HG03457 (cell line): ENCODE measurements at regions not wholly inside any gene's neighbourhood (a gene's known extent, or its start where the extent isn't known, plus 50 kb on each side); places are given as distances from the start of the nearest gene placed in this dataset.

Source experiments
- ATAC-seq: cut with Tn5 transposase; IDR thresholded peaks from one replicate; pipeline ENCODE4 v1.9.1; 2021; ENCODE audit warnings: moderate number of reproducible peaks; ENCODE audit not compliant: unreplicated experiment

- no peak for ATAC-seq
Observed at GRCh38 chr16:52056259-52056658, 490.7 kb downstream of the TOX3 start.

GRCh38 chr16:52055381-52055780, 491.6 kb downstream of the TOX3 start:
- no peak for ATAC-seq

- ATAC-seq: no peak
Observed at GRCh38 chr16:52054326-52054725, 492.6 kb downstream of the TOX3 start.

- no peak for ATAC-seq
Observed at GRCh38 chr16:52052818-52053217, 494.1 kb downstream of the TOX3 start.

- ATAC-seq: no peak
Observed at GRCh38 chr16:52051414-52052172, 495.4 kb downstream of the TOX3 start.

- no peak for ATAC-seq
Observed at GRCh38 chr16:52050418-52050817, 496.5 kb downstream of the TOX3 start.

GRCh38 chr16:52035436-52035835, 511.5 kb downstream of the TOX3 start:
- ATAC-seq: no peak

- ATAC-seq: no peak
Observed at GRCh38 chr16:52034830-52035229, 512.1 kb downstream of the TOX3 start.

GRCh38 chr16:52033992-52034391, 513.0 kb downstream of the TOX3 start:
- ATAC-seq: no peak

GRCh38 chr16:52022980-52023379, 524.0 kb downstream of the TOX3 start:
- no peak for ATAC-seq

- ATAC-seq: no peak
Observed at GRCh38 chr16:52022177-52022576, 524.8 kb downstream of the TOX3 start.

- no peak for ATAC-seq
Observed at GRCh38 chr16:52016387-52016786, 530.6 kb downstream of the TOX3 start.

- ATAC-seq: no peak
Observed at GRCh38 chr16:52005551-52005950, 541.4 kb downstream of the TOX3 start.

- no peak for ATAC-seq
Observed at GRCh38 chr16:52004343-52004742, 542.6 kb downstream of the TOX3 start.

- ATAC-seq: no peak
Observed at GRCh38 chr16:52002026-52002425, 544.9 kb downstream of the TOX3 start.

GRCh38 chr16:51996516-51996915, 550.4 kb downstream of the TOX3 start:
- no peak for ATAC-seq

- no peak for ATAC-seq
Observed at GRCh38 chr16:51994597-51994996, 552.3 kb downstream of the TOX3 start.

GRCh38 chr16:51989637-51990230, 557.2 kb downstream of the TOX3 start:
- ATAC-seq: no peak

- ATAC-seq: no peak
Observed at GRCh38 chr16:51988977-51989376, 558.0 kb downstream of the TOX3 start.

GRCh38 chr16:51987519-51987918, 559.4 kb downstream of the TOX3 start:
- no peak for ATAC-seq

GRCh38 chr16:51986717-51987116, 560.2 kb downstream of the TOX3 start:
- no peak for ATAC-seq

- no peak for ATAC-seq
Observed at GRCh38 chr16:51986301-51986700, 560.6 kb downstream of the TOX3 start.

- ATAC-seq: no peak
Observed at GRCh38 chr16:51985126-51985525, 561.8 kb downstream of the TOX3 start.
